Loucy (cell line): ENCODE measurements at regions not wholly inside any gene's neighbourhood (a gene's known extent, or its start where the extent isn't known, plus 50 kb on each side); places are given as distances from the start of the nearest gene placed in this dataset.

Source experiments
- H2AFZ ChIP-seq: fragments of 200-600 bp; sonication (generic); 2 replicates; pipeline ENCODE4 v1.6.0; 2016; ENCODE audit warnings: antibody characterized with exemption, mild to moderate bottlenecking, low read length, moderate library complexity
- H3F3A ChIP-seq: fragments of 200-600 bp; 2 replicates; pipeline ENCODE4 v1.6.0; 2016; ENCODE audit warnings: antibody characterized with exemption, low read depth, mild to moderate bottlenecking
- H3K27me3 ChIP-seq: fragments of 200-600 bp; sonication (generic); 2 replicates; pipeline ENCODE4 v1.6.1; 2014; ENCODE audit warnings: low read length, mild to moderate bottlenecking; ENCODE audit not compliant: insufficient read depth, poor library complexity, severe bottlenecking
- H3K36me3 ChIP-seq: fragments of 200-600 bp; sonication (generic); 2 replicates; pipeline ENCODE4 v1.6.1; 2016; ENCODE audit warnings: low read length; ENCODE audit not compliant: insufficient read depth
- H3K4me1 ChIP-seq: fragments of 200-600 bp; sonication (generic); 2 replicates; pipeline ENCODE4 v1.5.1; 2014; ENCODE audit warnings: low read length, mild to moderate bottlenecking; ENCODE audit not compliant: insufficient read depth, poor library complexity, severe bottlenecking
- H3K4me2 ChIP-seq: fragments of 200-600 bp; sonication (generic); 2 replicates; pipeline ENCODE4 v1.6.0; 2014; ENCODE audit warnings: antibody characterized with exemption, low read length, low read depth, mild to moderate bottlenecking; ENCODE audit not compliant: poor library complexity, severe bottlenecking
- H3K4me3 ChIP-seq: fragments of 200-600 bp; sonication (generic); 2 replicates; pipeline ENCODE4 v1.5.1; 2014; ENCODE audit warnings: low read length, mild to moderate bottlenecking, mixed read lengths; ENCODE audit not compliant: poor library complexity, severe bottlenecking
- H3K79me2 ChIP-seq: fragments of 200-600 bp; sonication (generic); 2 replicates; pipeline ENCODE4 v1.6.1; 2014; ENCODE audit warnings: low read length; ENCODE audit not compliant: insufficient read depth
- H3K9ac ChIP-seq: fragments of 200-600 bp; sonication (generic); 2 replicates; pipeline ENCODE4 v1.6.0; 2014; ENCODE audit warnings: mild to moderate bottlenecking, low read depth, low read length, moderate library complexity; ENCODE audit not compliant: poor library complexity, severe bottlenecking
- H3K9me2 ChIP-seq: fragments of 200-600 bp; sonication (generic); replicated peaks from 2 replicates; pipeline ENCODE4 v1.6.1; 2016; ENCODE audit warnings: low read depth, low read length, mixed read lengths
- H3K9me3 ChIP-seq: fragments of 200-600 bp; sonication (generic); 2 replicates; pipeline ENCODE4 v1.6.1; 2014; ENCODE audit warnings: mild to moderate bottlenecking, antibody characterized with exemption, low read length, low read depth; ENCODE audit not compliant: insufficient read depth
- H4K20me1 ChIP-seq: fragments of 200-600 bp; sonication (generic); 2 replicates; pipeline ENCODE4 v1.6.0; 2014; ENCODE audit warnings: antibody characterized with exemption, low read length, mild to moderate bottlenecking; ENCODE audit not compliant: insufficient read depth, poor library complexity, severe bottlenecking
- CTCF ChIP-seq: fragments of 200-600 bp; sonication (generic); conservative IDR thresholded peaks from 2 replicates; pipeline ENCODE4 v1.5.1; 2014; ENCODE audit warnings: mild to moderate bottlenecking, antibody characterized with exemption, low read length
- EZH2phosphoT487 ChIP-seq: fragments of 200-600 bp; IDR thresholded peaks from 2 replicates; pipeline ENCODE4 v1.6.1; 2018; ENCODE audit warnings: antibody characterized with exemption, mild to moderate bottlenecking, moderate library complexity, borderline replicate concordance

GRCh38 chr14:99094901-99095300, 177.1 kb downstream of the BCL11B start:
- Histone ChIP-seq H3K4me2 (no peak overlapping the region), H3K36me3 (no peaks in the 10 kb centered on the region), H3K9me3 (no peaks in the 10 kb centered on the region), H3K4me3 (no peak overlapping the region), H3K4me1 (no peaks in the 10 kb centered on the region), H4K20me1 (no peaks in the 10 kb centered on the region), H2AFZ (no peak overlapping the region), H3K27me3 (no peaks in the 10 kb centered on the region), H3K9me2 (no peaks in the 10 kb centered on the region), H3K79me2 (no peaks in the 10 kb centered on the region), H3K9ac (no peak overlapping the region), H3F3A (no peaks in the 10 kb centered on the region)
- TF ChIP-seq EZH2phosphoT487: no peak
- TF ChIP-seq CTCF: no peak

- no peaks in the 10 kb centered on the region for H3K9me3 ChIP-seq
- no peak for TF ChIP-seq CTCF
- TF ChIP-seq EZH2phosphoT487: no peak
- no peak overlapping the region for H3K4me2 ChIP-seq
- H3K27me3 ChIP-seq: no peaks in the 10 kb centered on the region
- H2AFZ ChIP-seq: no peak overlapping the region
- H3F3A ChIP-seq: no peaks in the 10 kb centered on the region
- H3K9me2 ChIP-seq: no peaks in the 10 kb centered on the region
- H3K79me2 ChIP-seq: no peaks in the 10 kb centered on the region
- H3K4me1 ChIP-seq: no peaks in the 10 kb centered on the region
- no peak overlapping the region for H3K9ac ChIP-seq
- no peak overlapping the region for H3K4me3 ChIP-seq
- no peaks in the 10 kb centered on the region for H4K20me1 ChIP-seq
- no peaks in the 10 kb centered on the region for H3K36me3 ChIP-seq
Measured at GRCh38 chr14:99095369-99095768, 176.6 kb downstream of the BCL11B start.

GRCh38 chr14:99098199-99098598, 173.8 kb downstream of the BCL11B start:
- Histone ChIP-seq H2AFZ (no peak overlapping the region), H3K4me2 (no peak overlapping the region), H3K9ac (no peak overlapping the region), H3K79me2 (no peaks in the 10 kb centered on the region), H3K4me1 (no peaks in the 10 kb centered on the region), H3K27me3 (no peaks in the 10 kb centered on the region), H3K36me3 (no peaks in the 10 kb centered on the region), H3K9me3 (no peaks in the 10 kb centered on the region), H4K20me1 (no peaks in the 10 kb centered on the region), H3K4me3 (no peak overlapping the region), H3K9me2 (no peaks in the 10 kb centered on the region), H3F3A (no peaks in the 10 kb centered on the region)
- no peak for TF ChIP-seq EZH2phosphoT487
- TF ChIP-seq CTCF: no peak
